ENCODE measurements at regions not wholly inside any gene's neighbourhood (a gene's known extent, or its start where the extent isn't known, plus 50 kb on each side); places are given as distances from the start of the nearest gene placed in this dataset.

DNA sequence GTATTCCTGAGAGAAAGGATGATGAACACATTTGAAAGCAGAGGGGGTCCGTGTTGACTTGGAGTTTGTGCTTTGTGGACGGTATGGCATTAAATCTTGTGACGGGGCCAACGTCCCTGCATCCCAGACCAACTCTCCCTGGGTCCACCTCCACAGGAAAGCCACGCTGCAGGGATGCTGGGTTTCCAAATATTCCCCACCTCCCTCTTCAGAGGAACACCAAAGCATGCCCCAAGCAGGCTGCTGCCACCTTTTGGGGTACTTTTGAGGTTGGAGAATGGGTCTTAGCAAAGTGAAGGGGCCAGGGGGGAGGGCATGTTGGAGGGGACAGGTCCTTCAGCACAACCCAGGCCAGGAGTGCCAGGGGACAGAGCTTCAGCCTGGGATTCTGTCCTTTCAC, 504.4 kb downstream of the TCERG1L start (continued):
- TF ChIP-seq CTCF (conservative IDR thresholded peaks at IDR 0.05; ENCODE audit: low read depth in 2 of 2): no peak

- Mint-ChIP-seq H3K27me3 (ENCODE audit: insufficient read depth, low read depth, poor library complexity) (peaks cover 4% of the 10 kb centered on the region), H3K36me3 (ENCODE audit: low read depth) (peaks cover 6% of the 10 kb centered on the region; the same call in 2 of the 3 replicates), H3K4me1 (peaks cover 3% of the 10 kb centered on the region; the same call in 1 of the 3 replicates), H3K9me3 (peaks cover 87% of the 10 kb centered on the region), H3K27ac (no peak overlapping the region), H3K4me3 (no peak overlapping the region)
- Histone ChIP-seq H4K20me1 (replicated peaks; ENCODE audit: insufficient read depth) (no peaks in the 10 kb centered on the region), H3K79me2 (replicated peaks; ENCODE audit: insufficient read depth) (no peaks in the 10 kb centered on the region), H3K4me2 (no peak overlapping the region), H3K4me1 (ENCODE audit: insufficient read depth) (no peaks in the 10 kb centered on the region), H3K36me3 (ENCODE audit: insufficient read depth) (peaks cover 3% of the 10 kb centered on the region; the same call in 1 of the 2 replicates), H2AFZ (no peak overlapping the region), H3K9me2 (ENCODE audit: insufficient read depth) (no peaks in the 10 kb centered on the region), H3K27me3 (ENCODE audit: insufficient read depth) (no peaks in the 10 kb centered on the region), H3K27ac (ENCODE audit: low read depth) (no peak overlapping the region), H3K4me3 (no peak overlapping the region), H3F3A (replicated peaks; ENCODE audit: low read depth) (no peaks in the 10 kb centered on the region)
- DNase-seq (ENCODE audit: low spot score) (no peak), ATAC-seq (no peak)
- TF ChIP-seq EZH2 (IDR thresholded peaks at IDR 0.05; ENCODE audit: low read depth, unreplicated experiment) (no peak), POLR2AphosphoS5 (IDR thresholded peaks at IDR 0.05; ENCODE audit: low read depth) (no peak), ETS1 (IDR thresholded peaks at IDR 0.05) (no peak), EZH2phosphoT487 (IDR thresholded peaks at IDR 0.05; ENCODE audit: unreplicated experiment) (no peak), CREB1 (CRISPR knock-in tag; IDR thresholded peaks at IDR 0.05; ENCODE audit: low read depth) (no peak), STAT1 (IDR thresholded peaks at IDR 0.05; ENCODE audit: unreplicated experiment) (no peak), JUNB (IDR thresholded peaks at IDR 0.05; ENCODE audit: unreplicated experiment) (no peak), ZNF331 (CRISPR knock-in tag; IDR thresholded peaks at IDR 0.05; ENCODE audit: low read depth) (no peak), CTCF (conservative IDR thresholded peaks at IDR 0.05; ENCODE audit: low read depth in 2 of 2) (no peak)
- TF ChIP-seq, protein P1, sequence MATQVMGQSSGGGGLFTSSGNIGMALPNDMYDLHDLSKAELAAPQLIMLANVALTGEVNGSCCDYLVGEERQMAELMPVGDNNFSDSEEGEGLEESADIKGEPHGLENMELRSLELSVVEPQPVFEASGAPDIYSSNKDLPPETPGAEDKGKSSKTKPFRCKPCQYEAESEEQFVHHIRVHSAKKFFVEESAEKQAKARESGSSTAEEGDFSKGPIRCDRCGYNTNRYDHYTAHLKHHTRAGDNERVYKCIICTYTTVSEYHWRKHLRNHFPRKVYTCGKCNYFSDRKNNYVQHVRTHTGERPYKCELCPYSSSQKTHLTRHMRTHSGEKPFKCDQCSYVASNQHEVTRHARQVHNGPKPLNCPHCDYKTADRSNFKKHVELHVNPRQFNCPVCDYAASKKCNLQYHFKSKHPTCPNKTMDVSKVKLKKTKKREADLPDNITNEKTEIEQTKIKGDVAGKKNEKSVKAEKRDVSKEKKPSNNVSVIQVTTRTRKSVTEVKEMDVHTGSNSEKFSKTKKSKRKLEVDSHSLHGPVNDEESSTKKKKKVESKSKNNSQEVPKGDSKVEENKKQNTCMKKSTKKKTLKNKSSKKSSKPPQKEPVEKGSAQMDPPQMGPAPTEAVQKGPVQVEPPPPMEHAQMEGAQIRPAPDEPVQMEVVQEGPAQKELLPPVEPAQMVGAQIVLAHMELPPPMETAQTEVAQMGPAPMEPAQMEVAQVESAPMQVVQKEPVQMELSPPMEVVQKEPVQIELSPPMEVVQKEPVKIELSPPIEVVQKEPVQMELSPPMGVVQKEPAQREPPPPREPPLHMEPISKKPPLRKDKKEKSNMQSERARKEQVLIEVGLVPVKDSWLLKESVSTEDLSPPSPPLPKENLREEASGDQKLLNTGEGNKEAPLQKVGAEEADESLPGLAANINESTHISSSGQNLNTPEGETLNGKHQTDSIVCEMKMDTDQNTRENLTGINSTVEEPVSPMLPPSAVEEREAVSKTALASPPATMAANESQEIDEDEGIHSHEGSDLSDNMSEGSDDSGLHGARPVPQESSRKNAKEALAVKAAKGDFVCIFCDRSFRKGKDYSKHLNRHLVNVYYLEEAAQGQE (IDR thresholded peaks at IDR 0.05; ENCODE audit: unreplicated experiment): no peak
These were observed 503.8 kb downstream of the TCERG1L start for GRCh38 chr10:130807721-130808120.

All from GM23338 (cell line).